Activated CD8-positive, alpha-beta memory T cell treated with anti-CD3 and anti-CD28 coated beads for 36 hours (primary cell): ENCODE measurements at regions not wholly inside any gene's neighbourhood (a gene's known extent, or its start where the extent isn't known, plus 50 kb on each side); places are given as distances from the start of the nearest gene placed in this dataset.
"Not testable (repeated sequence)": the region's sequence is repeated elsewhere in the genome, so short reads cannot be mapped to it uniquely, and the experiment has no call there.

Experiments used
- CTCF ChIA-PET: fragments of 350-600 bp; sonication (Branson Sonifier 250); formaldehyde crosslinking; loops from one replicate; lab custom pipeline; 2021; ENCODE audit warnings: antibody characterized with exemption; lab: Charles Lee
- POLR2A ChIA-PET: fragments of 350-600 bp; sonication (Branson Sonifier 250); formaldehyde crosslinking; loops from one replicate; lab custom pipeline; 2021; ENCODE audit warnings: antibody characterized with exemption; lab: Charles Lee

DNA sequence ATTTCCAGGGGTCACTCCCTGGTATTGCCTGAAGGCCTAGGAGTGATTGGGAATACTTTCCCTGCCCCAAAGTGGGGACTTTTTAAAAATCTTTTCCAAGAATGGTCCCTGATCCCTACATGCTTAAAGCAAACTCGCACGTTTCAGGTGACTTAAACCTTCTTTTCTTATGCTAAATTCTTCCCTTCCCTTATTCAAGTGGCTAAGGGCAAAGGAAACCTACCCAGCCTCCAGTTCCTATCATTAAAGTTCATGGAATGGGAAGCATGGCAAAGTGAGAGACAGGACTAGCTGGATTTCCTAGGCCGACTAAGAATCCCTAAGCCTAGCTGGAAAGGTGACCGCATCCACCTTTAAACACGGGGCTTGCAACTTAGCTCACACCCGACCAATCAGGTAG, 346.8 kb downstream of the ZIC4 start:
- CTCF ChIA-PET, POLR2A ChIA-PET: not testable (repeated sequence)

GRCh38 chr3:147049821-147050220, 356.5 kb downstream of the ZIC4 start:
- ChIA-PET CTCF (no interaction called here), POLR2A (no interaction called here)

GRCh38 chr3:147049305-147049704, 357.0 kb downstream of the ZIC4 start:
- CTCF ChIA-PET = no interaction called here
- POLR2A ChIA-PET = no interaction called here

- ChIA-PET POLR2A (no interaction called here), CTCF (no interaction called here)
Observed at GRCh38 chr3:147046916-147047315, 359.4 kb downstream of the ZIC4 start.

GRCh38 chr3:147038481-147038880, 367.9 kb downstream of the ZIC4 start:
- POLR2A ChIA-PET = no interaction called here
- CTCF ChIA-PET = no interaction called here

- POLR2A ChIA-PET = no interaction called here
- CTCF ChIA-PET = no interaction called here
Observed at GRCh38 chr3:147034359-147034758, 372.0 kb downstream of the ZIC4 start.

GRCh38 chr3:147030274-147030673, 376.1 kb downstream of the ZIC4 start:
- CTCF ChIA-PET = no interaction called here
- POLR2A ChIA-PET = no interaction called here

GRCh38 chr3:147015334-147015733, 391.0 kb downstream of the ZIC4 start:
- CTCF ChIA-PET = no interaction called here
- POLR2A ChIA-PET = no interaction called here

DNA sequence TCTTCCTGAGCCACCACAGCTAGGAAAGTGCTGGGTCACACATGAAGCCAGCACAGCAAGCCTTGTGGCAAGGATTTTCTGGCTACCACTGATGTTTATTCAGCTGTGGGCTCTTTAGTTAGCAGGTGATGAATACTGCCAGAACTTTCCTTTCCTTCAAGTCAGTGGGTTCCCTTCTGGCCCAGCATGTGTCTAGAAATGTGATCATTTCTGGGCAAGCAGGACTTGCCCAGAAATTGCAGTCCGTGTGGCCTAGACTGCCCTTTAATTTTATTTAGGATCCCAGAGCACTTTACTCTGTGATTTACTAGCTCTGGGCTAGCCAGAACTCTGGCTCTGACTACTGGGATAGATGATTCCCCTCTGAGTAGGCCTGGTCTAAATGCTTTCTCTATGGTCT, 397.5 kb downstream of the ZIC4 start:
- ChIA-PET POLR2A (no interaction called here), CTCF (no interaction called here)

- ChIA-PET POLR2A (no interaction called here), CTCF (no interaction called here)
Observed at GRCh38 chr3:147008458-147008857, 397.9 kb downstream of the ZIC4 start.

- POLR2A ChIA-PET = no interaction called here
- CTCF ChIA-PET = no interaction called here
Observed at GRCh38 chr3:147007736-147008245, 398.6 kb downstream of the ZIC4 start.

- ChIA-PET POLR2A (no interaction called here), CTCF (no interaction called here)
Observed at GRCh38 chr3:147002721-147003120, 397.6 kb upstream of the PLSCR5 start.

- POLR2A ChIA-PET = no interaction called here
- CTCF ChIA-PET = no interaction called here
Observed at GRCh38 chr3:147000274-147000673, 395.1 kb upstream of the PLSCR5 start.

DNA sequence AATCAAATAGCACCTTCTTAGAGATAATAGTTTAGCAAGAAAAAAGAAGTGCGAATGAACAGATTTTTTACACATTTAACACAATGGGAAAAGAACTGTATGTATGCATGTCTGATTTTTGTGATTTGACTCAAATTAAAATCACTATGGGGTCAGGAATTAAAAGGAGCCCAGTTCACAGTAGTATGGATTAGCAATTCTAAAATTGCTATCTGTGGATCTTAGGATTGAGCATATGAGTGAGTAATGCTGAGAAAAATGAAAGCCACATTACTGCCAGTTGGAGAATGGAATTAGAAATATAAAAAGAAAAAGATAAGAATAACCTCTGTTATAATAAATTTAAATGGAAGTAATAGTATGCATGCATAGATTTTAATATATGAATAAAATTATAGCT, 386.8 kb upstream of the PLSCR5 start:
- CTCF ChIA-PET = no interaction called here
- POLR2A ChIA-PET = no interaction called here

DNA sequence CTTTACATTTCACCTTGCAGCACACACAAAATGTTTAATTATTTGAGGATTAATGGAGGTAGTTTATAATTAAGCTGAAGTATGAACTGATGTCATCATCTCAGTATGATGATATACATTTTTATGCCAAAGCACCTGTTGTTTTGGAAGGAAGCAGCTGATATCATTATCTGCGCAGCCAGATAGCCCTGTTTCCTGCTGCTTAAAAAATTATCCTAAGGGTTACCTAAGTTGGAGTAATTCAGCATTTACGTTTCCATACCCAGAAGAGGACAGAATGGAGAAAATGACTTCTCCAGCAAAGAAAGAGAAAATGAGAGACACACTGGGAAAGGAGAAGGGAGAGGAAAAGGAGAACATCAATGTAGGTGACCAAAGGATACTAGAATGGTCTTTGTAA, 370.3 kb upstream of the PLSCR5 start:
- ChIA-PET CTCF (no interaction called here), POLR2A (no interaction called here)

DNA sequence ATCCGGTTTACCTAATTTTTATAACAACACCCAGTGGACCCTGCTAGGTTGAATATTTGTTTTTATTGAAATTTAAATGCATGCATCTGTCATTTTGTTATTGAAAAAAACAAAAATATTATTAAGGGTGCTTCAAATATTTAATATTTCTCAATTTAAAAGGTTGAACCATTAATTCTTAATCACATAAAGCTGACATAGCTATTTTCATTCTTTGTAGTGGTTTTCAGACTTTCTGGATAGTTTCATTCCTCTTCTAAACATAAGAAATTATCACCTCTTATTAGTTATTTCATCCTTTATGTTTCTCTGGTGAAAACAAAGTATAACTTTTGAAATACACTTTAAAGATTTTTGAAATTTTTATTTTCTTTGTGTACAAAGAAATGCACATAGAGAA, 369.9 kb upstream of the PLSCR5 start:
- ChIA-PET CTCF (no interaction called here), POLR2A (no interaction called here)

- POLR2A ChIA-PET = no interaction called here
- CTCF ChIA-PET = no interaction called here
Observed at GRCh38 chr3:146974001-146974400, 368.9 kb upstream of the PLSCR5 start.

DNA sequence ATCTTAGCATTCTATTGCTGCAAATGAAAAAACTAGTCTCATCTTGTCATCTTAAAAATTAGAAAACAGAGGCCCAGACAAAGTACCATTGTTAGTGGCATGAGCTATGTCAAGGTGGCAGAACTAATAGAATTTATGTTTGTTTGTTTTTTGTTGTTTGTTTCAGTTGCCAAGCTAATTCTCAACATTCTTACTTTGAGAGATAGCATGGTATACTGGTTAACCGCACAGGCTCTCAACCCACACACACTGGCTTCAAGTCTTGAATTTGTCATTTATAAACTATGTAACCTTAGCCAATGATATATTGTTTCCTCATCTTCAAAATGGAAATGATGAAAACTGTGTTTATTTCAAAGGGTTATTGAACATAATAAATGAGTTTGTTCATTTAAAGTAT, 367.6 kb upstream of the PLSCR5 start:
- POLR2A ChIA-PET = no interaction called here
- CTCF ChIA-PET = no interaction called here

DNA sequence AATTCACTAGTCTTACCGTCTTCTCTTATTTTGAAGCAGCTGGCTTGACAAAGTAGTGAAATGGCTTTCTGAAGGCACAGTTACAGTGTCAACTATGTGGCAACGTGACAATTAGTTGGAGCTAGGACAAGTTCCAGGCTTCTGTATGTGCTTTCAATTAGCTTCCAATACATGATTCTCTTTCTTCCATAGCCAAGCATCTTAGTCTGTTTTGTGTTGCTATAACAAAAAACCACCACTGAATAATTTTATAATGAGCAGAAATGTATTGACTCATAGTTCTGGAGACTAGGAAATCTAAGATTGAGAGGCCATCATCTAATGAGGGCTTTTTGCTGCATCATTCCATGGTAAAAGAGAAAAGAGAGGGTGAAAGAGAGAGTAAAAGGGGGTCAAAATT, 365.1 kb upstream of the PLSCR5 start:
- CTCF ChIA-PET = no interaction called here
- POLR2A ChIA-PET = no interaction called here

DNA sequence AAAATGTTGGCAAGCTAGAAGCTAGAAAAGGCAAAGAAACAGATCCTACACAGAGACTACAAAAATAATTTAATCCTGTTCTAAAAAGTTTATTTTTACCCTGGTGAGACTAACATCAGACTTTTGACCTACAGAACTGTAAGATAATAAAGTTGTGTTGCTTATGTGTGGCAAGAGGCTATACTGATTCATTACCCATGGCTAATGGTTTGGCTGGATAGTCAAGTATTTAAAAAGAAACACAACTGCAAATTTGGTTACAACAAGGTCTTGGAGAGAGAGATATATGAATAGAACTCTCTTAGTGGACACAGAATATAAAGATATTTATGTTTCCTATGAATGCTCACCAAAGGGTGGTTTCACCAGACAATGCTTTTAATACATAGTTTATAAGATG, 364.2 kb upstream of the PLSCR5 start:
- ChIA-PET POLR2A (no interaction called here), CTCF (no interaction called here)

DNA sequence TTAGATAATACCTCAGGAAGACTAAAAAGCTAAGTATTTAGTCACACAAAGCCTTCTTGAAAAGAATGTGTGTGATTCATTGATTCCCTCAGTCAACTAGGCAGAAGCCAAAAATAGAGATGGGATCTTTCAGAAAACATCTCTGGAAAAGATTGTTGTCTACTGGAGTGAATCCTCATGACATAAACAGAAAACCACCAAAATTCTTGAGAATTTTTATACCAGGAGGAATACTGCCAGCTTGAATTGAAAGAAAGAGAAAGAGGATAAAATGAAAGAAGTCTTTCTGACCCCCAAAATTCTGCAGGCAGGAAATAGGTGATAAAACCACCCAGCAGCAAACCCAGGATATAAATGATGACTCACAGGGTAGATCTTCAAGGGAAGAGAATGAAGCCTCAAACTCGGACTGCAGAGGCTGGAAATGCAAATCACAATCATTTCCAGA, 363.1 kb upstream of the PLSCR5 start:
- POLR2A ChIA-PET = no interaction called here
- CTCF ChIA-PET = no interaction called here

DNA sequence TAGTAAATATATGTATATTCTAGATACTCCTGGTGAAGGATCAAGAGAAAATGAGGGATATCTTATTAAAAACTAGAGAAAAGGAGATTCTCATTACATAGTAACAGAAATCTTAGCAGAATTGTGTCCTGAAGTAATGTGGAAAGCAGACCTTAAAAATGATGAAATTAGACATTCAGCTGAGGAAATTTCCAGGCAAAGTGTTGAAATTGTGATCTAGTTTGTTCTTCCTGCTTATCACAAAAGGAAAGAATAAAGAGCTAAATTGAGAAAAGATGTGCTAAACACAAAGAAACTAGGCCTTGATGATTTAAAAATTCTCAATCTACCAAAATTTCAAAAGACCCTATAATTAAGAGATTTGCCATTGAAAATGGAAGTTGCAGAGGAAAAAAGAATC, 362.6 kb upstream of the PLSCR5 start:
- CTCF ChIA-PET = no interaction called here
- POLR2A ChIA-PET = no interaction called here
